ENCODE measurements at regions not wholly inside any gene's neighbourhood (a gene's known extent, or its start where the extent isn't known, plus 50 kb on each side); places are given as distances from the start of the nearest gene placed in this dataset.
"Not testable (repeated sequence)": the region's sequence is repeated elsewhere in the genome, so short reads cannot be mapped to it uniquely, and the experiment has no call there.

DNA sequence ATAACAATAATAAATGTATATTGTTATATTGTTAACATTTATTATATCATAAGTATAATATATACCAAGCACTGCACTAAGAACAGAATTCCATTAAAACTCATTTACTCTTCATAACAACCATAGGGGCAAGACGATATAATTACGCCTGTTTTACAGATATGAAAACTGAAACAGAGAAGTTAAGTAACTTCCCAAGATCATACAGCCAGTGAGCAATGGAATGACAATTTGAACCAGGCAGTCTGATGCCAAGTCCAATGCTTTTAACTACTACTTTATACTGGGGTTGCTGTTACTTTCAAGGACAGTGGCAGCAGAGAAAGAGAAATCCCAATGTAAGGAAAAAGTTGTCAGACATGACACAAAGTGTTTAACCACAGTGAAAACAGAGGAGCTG is 338.8 kb upstream of the ID2 start:
- DNase-seq: no peak

DNA sequence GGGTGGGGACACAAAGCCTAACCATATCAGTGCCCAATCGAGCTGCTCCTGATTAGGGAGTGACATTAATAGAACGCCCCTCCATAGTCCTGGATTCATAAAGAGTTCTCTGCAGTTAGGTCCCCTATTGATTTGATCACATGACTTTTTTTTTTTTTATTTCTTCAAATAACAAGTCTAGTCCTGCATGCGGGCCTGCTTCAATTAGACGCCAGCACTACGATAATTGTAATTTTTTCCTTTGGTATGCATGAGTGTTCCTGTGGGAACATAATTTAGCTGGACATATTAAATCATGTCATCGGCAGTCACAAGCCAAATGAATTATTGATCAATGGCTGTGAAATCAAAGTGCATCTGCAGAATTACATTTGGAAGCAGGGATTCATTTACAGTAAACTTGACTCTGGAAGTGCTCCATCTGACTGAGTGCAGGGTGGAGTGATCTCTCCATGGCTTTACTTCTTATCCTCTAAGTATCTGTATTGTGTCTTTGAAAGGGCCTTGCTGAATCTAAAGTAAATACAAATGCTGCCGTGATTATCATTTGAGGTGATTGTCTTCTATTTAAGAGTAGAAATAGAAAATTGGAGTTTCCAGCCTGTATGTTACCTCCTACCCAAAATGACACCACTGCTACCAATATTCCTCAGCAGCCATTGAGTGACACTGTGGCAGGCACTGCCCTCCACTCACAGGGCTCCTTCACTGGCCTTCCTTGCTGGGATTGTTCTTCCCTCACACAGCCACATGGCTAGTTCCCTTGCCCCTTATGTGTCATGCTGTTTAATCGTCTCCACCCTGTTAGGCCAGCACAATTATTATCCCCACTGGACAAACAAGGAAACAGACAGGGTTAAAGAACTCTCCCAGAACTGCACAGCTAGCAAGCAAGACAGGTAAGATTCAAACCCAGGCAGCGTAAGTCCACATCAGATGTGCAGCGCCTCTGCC is 337.4 kb upstream of the ID2 start:
- DNase-seq: no peak

DNA sequence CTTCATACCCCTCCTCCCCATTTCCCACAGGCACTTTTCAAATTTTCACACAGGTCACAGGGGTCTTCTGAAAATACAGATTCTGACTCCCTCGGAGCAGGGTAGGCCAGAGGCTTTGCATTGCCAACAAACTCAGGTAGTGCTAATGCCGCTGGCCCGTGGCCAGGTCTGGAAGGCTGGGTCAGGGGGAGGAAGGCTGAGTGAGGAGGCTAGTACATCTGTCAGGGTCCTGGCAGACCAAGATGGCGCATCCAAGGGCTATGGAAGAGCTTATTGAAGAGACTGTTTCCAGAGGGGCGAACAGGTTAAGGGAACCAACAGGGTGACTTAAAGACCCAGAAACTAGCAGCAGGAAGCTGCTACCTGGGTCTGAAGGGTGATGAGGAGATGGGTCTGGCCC is 336.7 kb upstream of the ID2 start:
- DNase-seq: no peak

DNA sequence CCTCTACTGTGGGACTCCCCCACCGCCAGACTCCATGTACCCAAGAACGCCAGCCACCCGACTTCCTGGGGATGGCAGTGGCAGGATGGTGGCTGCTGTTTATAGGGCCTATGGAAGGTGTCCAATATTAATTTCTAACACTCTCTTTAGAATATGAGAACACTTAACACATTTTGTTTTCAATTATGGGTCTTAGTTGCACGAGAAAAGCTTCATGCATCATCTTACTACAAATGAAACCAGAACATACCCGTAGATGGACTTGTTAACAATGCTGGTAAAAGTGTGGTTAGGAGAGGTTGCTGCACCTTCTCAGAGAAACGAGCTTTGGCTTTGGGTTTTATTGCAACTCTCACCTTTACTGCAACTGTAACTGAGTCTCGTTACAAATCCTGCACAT is 335.6 kb upstream of the ID2 start:
- no peak for DNase-seq

DNA sequence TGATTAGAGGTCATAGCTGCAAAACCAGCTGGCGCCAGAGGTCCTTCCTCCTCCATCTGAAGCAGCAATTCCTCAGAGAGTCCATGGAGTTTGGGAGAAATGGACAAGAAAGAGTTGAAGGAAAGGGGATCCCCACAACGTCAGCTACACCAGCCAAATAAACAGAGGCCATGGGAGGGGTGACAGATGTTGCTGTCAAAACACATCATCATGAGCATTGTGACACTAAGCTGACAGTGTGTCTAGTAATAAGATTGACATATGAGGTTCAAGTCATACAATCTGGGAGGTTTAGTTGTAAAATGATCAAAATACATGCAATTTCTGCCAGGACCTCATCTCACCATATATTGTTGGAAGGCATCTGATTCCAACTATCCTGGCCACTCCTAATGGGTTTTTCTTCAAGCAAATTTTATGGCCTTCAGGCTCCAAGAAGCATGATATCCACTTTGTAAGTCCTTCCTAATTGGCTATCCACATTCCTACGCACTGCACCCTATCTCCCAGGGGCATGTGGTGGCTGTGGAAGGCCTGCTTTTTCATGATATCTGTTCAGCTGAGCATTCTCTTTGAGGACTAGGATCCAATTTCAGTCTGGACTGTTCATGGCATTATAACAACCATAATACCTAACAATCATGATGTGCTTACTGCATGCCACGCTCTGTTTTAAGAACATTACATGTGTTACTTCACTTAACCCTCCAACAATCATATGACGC is 335.0 kb upstream of the ID2 start:
- no peak for DNase-seq

DNA sequence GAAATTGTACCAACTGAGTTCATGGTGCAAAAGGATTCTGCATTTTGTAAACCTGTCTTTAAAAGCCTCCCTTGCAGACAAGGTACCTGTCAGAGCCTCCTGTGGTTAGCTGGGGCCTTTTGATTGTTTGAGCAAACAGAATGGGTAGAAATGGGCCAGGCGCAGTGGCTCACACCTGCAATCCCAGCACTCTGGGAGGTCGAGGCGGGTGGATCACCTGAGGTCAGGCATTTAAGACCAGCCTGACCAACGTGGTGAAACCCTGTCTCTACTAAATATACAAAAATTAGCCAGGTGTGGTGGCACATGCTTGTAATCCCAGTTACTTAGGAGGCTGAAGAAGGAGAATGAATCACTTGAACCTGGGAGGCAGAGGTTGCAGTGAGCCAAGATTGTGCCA is 332.9 kb upstream of the ID2 start:
- not testable (repeated sequence) for DNase-seq

DNA sequence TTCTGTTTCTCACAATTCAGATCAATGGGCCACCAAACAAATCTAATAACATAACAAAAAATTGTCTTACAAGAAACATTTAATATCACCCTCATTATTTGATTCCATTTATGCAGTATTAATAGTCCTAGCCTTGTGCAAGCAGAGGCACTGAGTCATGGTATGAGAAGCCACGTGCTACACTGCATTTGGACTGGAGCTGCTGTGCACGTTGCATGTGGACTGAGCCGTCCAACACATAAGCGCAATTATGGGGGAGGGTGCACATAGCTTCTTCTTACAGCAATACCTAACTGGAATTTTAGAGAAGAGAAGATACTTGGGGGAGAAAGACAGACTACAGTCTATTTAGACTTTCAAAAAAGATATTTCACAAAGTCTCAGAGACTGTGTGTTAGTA is 329.6 kb upstream of the ID2 start:
- no peak for DNase-seq

DNA sequence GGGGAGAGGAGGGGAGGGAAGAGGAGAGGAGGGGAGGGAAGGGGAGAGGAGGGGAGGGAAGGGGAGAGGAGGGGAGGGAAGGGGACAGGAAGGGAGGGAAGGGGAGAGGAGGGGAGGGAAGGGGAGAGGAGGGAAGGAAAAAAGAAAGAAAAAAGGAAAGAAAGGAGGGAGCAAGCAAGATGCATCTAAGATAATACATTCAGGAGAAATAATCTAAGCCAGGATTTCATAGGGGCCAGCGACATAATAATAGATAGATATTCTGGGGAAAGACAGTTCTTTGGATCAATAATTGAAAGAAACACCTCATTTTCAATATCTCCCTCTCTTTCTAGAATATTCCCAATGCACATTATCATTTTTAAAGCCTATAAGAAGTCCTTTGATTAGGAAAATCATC is 328.9 kb upstream of the ID2 start:
- no peak for DNase-seq

DNA sequence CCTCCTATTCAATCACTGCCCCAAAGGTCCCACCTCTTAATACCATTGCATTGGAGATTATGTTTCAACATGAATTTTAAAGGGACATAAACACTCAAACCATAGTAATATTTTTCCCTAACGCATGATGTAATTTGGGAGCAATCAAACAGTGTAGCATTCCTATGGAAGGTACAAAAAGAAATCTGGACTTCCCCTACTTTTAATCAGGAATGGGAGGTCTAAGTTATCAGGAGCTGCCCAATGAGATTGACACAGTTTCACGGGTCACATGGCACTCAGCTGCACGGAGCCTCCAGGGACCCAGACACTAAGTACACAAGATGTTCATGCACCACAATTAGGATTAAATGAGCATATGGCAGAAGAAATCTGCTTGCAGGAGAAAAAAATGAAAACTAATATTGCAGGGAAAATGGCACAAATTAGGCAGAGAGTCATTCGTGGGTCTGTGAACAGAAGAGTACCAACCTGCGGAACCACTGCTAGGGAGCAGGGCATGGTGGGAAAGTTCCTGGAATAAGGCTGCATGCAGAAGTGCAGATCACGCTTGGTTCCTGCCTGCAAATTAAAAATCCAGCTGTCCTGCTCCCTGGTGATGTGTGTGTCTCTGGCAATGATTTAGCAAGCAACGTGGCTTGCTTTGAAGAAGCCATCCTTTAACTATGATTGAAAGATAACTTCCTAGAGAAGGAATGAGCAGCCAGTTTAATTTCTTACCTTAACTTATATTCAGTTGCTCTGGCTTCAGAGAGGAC is 326.6 kb upstream of the ID2 start:
- DNase-seq: peak; percentile 89

DNA sequence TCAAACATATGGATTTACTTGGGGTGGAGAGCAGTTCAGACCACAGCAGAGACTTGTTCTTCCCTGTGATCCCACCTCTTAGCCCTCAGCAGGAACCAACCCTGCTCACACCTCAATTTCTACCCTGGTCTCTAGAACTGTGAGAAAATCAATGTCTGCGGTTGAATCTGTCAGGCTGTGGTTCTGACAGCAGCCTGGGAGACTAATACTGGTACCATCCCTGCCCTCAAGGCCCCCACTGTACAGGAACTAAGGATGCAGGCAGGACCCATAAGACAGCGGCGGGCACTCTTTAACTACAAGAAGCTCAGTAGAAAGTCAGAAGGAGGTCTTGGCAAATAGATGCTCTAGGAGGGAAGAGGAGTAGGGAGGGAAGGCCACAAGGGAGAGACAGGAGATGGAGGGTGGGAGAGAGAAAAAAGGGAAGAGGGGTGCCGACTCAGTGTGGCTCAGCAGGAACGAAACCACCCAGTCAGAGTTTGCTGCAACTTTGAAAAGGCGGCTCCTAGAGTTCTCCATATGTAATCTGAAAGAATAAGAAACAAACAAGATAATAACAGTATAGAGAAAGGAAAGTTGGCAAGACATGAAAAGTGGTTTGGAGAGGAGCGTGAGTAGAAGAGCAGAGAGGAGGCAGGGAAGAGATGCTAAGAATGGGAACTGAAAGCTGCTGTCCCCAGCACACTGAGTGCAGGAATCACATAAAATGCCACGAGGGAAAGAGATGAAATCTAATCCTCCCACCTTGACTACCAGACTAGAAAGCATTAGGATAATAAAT is 323.9 kb upstream of the ID2 start:
- no peak for DNase-seq

DNA sequence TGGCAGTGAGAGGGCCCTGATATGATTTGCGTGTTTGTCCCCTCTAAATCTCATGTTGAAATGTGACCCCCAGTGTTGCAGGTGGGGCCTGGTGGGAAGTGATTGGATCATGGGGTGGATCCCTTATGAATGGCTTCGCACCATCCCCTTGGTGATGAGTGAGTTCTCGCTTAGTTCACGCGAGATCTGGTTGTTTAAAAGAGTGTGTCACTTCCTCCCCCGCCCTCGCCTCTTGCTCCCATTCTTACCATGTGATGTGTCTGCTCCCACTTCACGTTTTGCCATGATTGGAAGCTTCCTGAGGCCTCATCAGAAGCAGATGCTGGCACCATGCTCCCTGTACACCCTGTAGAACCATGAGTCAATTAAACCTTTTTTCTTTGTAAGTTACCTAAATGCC is 319.9 kb upstream of the ID2 start:
- no peak for DNase-seq

DNA sequence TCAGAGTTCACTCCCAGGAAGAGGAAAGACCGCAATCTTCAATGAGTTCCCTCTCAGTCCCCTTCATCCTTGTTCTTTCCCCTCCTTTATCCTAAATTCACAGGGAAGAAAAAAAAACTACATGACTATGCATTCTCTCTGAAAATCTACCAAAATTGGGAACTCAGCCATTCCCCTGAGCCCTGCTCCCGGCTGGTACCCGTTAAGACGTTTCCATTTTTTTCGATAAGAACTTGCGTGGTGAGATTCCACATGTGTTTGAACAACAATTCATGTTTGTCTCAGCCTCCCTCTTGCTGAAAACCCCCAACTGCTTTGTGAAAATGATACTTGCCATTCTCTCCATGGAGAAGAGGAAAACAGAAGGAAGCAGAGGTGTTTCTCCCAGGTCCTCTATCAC is 318.7 kb upstream of the ID2 start:
- DNase-seq: no peak

DNA sequence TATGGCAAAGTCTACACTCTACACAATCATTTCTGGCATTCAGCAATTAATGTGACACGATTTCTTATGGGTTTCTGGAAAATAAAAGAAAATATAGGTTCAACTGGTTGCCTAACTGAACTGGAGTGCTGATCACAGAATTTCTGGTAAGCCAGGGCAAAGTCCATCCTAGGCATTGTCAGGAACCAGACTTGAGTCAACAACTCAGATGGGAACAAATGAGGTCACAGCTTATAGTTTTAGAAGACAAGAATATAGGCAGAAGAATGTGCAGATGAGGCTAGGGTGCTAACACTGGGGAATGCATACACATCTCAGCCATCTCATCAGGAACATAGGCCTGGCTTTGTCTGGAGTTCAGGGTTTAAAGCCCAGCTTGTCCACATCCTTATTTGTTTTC is 317.2 kb upstream of the ID2 start:
- no peak for DNase-seq

DNA sequence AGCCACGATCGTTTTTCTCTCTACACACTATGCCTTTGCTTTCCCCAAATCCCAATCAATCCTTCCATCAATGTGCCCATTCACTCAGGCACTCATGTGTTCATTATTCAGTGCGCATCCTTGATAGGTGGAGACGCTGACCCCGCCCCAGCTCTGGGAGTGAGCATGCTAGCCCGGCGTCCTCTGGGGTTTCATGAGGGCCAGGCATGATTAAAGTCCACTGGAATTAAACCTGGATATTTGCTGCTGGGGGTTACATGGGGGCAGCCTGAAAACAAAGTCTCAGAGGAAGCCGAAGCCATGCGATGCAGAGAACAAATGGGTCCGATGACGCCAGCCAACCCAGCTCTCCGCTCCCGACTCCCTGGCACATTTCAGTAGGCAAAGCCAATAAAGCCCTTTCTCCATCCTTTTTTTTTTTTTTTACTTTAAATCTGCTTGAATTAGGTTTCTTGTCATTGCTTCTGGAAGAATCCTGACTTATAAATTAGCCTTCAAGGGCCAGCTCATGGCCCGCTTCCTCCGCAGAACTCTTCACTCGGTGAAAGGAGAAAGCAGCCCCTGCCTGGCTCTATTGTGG is 316.4 kb upstream of the ID2 start:
- DNase-seq: no peak

DNA sequence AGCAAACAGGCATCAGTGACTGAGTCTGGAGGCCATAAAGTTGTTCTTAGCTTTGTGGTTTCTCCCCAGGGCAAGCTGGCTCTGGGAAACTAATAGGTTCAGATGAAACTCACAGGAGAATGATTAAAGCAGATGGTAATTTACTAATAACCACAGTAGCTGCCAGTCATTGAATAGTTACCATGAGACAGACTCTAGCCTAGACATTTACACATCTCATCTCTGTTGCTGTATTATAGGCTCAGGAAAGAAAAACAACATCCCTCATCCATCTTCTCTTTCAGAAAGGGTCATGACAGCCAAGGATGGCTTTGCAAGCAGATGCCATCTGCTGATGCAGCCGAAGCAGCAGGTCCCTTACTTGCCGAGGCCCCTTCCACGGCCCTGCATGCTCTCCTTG is 314.0 kb upstream of the ID2 start:
- peak; percentile 27 for DNase-seq

DNA sequence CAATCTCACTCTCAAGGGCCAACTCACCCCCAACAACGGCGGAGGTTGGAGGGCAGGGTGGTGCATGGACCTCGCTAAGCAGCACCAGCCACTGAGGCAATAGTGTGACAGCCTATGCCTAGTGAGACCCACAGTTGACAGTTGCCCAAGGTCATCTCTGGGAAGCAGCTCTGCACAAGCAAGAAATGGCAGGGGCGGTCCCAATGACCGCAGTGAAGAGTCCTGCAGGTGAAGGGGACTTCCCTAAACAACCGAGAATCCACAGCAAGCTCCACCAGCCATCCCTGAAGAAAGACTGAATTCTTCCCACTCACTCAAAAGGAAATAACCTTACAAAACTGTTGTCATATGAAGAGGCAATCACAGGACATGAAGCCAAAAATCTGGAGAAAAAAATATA is 313.4 kb upstream of the ID2 start:
- no peak for DNase-seq

DNA sequence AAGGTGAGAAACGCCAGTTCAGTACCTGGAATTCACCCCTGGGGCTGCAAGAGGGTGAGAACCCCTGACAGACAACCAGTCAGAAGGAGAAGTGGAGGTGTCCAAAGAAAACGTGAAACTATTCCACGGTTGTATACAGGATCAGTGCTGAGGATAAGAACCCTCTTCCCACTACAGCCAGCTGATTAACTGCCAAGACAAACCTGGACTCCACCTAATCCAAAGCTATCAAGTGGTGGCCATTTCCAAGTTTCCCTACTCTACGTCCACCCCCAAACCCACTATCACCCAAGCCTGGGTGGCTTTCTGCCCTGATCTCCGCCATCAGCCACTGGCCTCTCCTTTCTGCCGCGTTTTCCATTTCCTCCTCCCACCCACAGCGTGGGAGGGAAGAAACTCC is 312.3 kb upstream of the ID2 start:
- DNase-seq: no peak

DNA sequence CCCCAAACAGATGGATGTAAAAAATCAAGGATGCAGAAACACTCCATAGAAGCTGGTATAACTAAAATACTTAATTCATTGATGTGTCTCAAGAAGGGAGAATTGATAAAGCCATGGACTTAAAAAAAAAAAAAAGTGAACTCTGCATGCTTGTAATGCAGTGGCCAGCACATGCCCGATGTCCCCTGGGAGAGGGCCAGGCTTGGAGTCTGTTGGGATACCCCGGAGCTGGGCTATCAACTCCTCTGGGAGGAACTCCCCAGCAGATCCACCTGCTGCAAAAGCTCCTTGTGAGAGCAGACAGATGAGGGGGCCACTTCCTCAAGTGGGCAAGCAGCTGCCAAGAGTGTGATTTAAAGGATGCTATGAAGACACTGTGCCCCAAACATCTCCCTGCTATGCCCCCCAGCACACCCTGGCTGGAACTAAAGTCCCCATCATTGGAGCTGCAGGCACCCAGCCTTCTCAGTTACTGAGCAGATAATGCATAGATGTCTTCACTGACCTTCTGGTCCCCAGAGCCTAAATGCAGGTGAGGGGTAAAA is 311.5 kb upstream of the ID2 start:
- no peak for DNase-seq

DNA sequence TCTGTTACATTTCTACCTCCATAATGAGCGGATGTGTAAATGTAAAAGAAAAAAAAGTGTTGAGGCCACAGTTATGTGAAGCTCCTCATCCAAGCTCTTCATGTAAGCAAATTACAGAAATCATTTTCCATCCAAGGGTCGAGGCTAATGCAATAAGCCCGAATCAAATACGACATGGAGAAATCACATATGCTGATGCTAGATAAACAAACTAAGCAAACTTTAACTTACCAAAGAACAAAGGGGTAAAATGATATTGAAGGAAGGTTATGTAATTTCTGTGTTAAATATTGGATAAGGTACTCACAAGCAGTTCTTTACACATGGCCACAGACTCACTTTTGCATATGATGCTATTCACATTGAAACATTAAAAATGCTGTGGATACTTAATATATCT is 310.2 kb upstream of the ID2 start:
- DNase-seq: no peak

DNA sequence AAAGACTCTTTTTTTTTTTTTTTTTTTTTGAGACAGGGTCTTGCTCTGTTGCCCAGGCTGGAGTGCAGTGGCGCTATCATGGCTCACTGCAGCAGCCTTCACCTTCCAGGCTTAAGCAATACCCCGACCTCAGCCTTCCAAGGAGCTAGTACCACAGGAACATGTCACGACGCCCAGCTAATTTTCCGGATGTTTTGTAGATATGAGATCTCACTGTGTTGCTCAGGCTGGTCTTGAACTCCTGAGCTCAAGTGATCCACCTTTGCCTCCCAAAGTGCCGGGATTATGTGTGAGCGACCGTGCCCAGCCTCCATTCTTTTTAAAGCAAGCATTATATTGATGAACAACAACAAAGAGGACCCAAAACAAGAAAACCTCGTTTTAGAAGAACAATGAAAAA is 307.1 kb upstream of the ID2 start:
- DNase-seq: no peak

DNA sequence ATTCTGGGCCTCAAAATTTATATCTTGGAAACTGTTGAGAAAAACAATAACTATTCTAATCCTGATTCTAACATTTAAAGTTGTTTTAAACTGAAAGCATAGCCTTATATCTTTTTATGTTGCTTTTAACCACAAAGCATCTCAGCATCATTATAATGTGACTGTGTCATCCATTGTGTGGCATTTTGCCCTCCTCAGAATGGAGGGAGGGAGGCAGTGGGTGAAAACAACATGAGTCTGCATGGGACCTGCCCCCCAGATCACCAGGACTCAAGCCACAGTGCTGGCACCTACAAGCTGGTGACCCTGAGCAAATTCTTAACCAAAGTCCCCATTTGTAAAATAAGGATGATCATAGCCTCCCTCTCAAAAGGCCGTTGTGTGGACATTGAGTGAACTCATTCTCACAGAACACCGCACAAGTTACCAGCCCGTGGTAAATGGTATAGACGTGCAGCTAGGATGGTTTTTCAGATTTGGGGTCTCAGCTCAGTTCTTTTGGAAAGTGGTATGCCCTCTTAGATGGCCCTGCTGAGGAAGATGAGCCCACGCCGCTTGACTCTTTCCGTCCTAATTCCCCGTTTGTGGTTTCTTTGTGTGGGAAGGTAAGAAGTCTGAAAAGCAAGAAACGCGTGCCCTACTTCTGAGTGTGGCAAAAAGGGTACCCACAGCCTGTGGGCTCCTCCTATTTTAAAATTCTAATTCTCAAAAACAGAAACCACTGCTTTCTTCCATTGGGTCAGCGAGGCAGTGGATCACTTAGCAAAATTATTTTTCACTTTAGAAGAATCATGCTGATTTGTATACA is 305.0 kb upstream of the ID2 start:
- no peak for DNase-seq
